ENCODE measurements at regions not wholly inside any gene's neighbourhood (a gene's known extent, or its start where the extent isn't known, plus 50 kb on each side); places are given as distances from the start of the nearest gene placed in this dataset.

DNA sequence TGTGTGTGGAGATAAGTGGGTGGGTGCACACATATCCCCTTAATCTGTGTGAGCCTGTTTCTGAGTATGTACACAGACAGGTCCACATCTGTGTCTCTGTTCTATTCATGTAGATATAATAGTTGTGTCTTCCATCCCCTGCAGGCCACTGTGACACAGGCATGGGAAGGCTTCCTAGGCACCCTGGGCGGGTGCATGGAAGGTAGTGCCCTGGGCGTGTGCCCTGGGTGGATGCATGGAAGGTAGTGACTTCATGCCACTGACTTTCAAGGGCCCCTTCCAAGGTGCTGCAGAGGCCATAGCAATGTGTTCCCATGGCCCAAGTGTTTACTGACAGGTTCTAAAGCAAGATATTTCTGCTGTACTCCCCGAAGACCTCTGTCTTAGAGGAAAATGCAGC is 462.5 kb upstream of the HS6ST1 start:
- TF ChIP-seq, protein P1, sequence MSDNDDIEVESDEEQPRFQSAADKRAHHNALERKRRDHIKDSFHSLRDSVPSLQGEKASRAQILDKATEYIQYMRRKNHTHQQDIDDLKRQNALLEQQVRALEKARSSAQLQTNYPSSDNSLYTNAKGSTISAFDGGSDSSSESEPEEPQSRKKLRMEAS (CRISPR knock-in tag; IDR thresholded peaks at IDR 0.05), result no peak
- TF ChIP-seq, protein P2, sequence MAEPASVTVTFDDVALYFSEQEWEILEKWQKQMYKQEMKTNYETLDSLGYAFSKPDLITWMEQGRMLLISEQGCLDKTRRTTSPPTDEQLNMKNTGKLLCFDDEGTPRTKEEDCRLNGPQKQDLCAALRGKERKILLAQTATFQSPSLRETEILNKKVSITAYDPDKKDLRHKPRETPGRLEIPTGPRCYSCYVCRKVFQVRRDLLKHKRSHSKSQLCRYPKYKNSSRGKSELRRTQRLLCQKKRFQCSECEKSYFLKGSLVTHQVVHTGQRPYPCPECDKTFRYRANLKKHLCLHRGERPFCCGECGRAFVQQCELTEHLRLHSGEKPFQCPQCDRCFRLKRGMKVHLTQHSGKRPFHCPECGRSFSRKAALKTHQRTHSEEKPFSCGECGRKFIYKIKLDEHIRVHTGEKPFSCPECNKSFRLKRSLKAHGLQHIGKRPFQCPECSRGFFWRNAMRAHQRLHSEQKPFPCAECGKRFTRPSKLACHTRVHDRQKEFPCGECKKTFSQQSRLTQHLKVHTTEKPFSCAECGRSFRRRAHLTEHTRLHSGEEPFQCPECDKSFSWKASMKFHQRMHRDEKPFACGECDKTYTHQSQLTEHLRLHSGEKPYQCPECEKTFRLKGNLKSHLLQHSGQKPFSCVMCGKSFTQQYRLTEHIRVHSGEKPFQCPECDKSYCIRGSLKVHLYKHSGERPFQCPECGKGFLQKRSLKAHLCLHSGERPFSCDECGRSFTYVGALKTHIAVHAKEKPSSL (CRISPR knock-in tag; conservative IDR thresholded peaks at IDR 0.05), result no peak
- TF ChIP-seq ZNF423 (CRISPR knock-in tag; IDR thresholded peaks at IDR 0.05) (no peak), RORB (CRISPR knock-in tag; IDR thresholded peaks at IDR 0.05) (no peak), CBFB (CRISPR knock-in tag; IDR thresholded peaks at IDR 0.05; ENCODE audit: low read depth) (no peak), CREM (CRISPR knock-in tag; IDR thresholded peaks at IDR 0.05) (no peak), JUN (CRISPR knock-in tag; IDR thresholded peaks at IDR 0.05) (no peak)
- TF ChIP-seq, protein P3, sequence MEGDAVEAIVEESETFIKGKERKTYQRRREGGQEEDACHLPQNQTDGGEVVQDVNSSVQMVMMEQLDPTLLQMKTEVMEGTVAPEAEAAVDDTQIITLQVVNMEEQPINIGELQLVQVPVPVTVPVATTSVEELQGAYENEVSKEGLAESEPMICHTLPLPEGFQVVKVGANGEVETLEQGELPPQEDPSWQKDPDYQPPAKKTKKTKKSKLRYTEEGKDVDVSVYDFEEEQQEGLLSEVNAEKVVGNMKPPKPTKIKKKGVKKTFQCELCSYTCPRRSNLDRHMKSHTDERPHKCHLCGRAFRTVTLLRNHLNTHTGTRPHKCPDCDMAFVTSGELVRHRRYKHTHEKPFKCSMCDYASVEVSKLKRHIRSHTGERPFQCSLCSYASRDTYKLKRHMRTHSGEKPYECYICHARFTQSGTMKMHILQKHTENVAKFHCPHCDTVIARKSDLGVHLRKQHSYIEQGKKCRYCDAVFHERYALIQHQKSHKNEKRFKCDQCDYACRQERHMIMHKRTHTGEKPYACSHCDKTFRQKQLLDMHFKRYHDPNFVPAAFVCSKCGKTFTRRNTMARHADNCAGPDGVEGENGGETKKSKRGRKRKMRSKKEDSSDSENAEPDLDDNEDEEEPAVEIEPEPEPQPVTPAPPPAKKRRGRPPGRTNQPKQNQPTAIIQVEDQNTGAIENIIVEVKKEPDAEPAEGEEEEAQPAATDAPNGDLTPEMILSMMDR (IDR thresholded peaks at IDR 0.05), result no peak
- TF ChIP-seq, protein P4, sequence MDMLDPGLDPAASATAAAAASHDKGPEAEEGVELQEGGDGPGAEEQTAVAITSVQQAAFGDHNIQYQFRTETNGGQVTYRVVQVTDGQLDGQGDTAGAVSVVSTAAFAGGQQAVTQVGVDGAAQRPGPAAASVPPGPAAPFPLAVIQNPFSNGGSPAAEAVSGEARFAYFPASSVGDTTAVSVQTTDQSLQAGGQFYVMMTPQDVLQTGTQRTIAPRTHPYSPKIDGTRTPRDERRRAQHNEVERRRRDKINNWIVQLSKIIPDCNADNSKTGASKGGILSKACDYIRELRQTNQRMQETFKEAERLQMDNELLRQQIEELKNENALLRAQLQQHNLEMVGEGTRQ (CRISPR knock-in tag; IDR thresholded peaks at IDR 0.05), result no peak
- TF ChIP-seq, protein P5, sequence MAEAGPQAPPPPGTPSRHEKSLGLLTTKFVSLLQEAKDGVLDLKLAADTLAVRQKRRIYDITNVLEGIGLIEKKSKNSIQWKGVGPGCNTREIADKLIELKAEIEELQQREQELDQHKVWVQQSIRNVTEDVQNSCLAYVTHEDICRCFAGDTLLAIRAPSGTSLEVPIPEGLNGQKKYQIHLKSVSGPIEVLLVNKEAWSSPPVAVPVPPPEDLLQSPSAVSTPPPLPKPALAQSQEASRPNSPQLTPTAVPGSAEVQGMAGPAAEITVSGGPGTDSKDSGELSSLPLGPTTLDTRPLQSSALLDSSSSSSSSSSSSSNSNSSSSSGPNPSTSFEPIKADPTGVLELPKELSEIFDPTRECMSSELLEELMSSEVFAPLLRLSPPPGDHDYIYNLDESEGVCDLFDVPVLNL (CRISPR knock-in tag; IDR thresholded peaks at IDR 0.05; ENCODE audit: borderline replicate concordance, low read depth), result no peak
- TF ChIP-seq, protein P6, sequence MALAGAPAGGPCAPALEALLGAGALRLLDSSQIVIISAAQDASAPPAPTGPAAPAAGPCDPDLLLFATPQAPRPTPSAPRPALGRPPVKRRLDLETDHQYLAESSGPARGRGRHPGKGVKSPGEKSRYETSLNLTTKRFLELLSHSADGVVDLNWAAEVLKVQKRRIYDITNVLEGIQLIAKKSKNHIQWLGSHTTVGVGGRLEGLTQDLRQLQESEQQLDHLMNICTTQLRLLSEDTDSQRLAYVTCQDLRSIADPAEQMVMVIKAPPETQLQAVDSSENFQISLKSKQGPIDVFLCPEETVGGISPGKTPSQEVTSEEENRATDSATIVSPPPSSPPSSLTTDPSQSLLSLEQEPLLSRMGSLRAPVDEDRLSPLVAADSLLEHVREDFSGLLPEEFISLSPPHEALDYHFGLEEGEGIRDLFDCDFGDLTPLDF (CRISPR knock-in tag; IDR thresholded peaks at IDR 0.05), result no peak
